CD14-positive monocyte (primary cell): ENCODE measurements at regions not wholly inside any gene's neighbourhood (a gene's known extent, or its start where the extent isn't known, plus 50 kb on each side); places are given as distances from the start of the nearest gene placed in this dataset.

ENCODE experiments used
- DNase-seq, 3 donors: peaks; one replicate each; pipeline ENCODE4 v3.0.0-alpha.2; 2011 to 2022
- H2AFZ ChIP-seq: 2 replicates; pipeline ENCODE4 v1.6.0; 2012; ENCODE audit warnings: mild to moderate bottlenecking, low read depth, low read length, inconsistent platforms; ENCODE audit not compliant: insufficient read depth, poor library complexity, severe bottlenecking
- H3K27ac ChIP-seq, 2 donors: 1 replicate in 1 of 2; 2 replicates in 1 of 2; pipeline ENCODE4 v1.5.1; 2012 to 2013; ENCODE audit warnings: low read length in 2 of 2, control low read depth in 1 of 2, inconsistent platforms in 1 of 2, low read depth in 1 of 2, mild to moderate bottlenecking in 1 of 2
- H3K27me3 ChIP-seq, 2 donors: one replicate each; pipeline versions ENCODE4 v1.6.0 to v1.6.1; 2011 to 2013; ENCODE audit warnings: low read length in 2 of 2; ENCODE audit not compliant: control insufficient read depth in 2 of 2, insufficient read depth in 2 of 2
- H3K36me3 ChIP-seq, 2 donors: replicated peaks in 1 of 2; 1 replicate in 1 of 2; 2 replicates in 1 of 2; pipeline versions ENCODE4 v1.5.1 to v1.6.1; 2012 to 2013; ENCODE audit warnings: low read length in 2 of 2, control low read depth in 1 of 2, inconsistent platforms in 1 of 2, mild to moderate bottlenecking in 1 of 2; ENCODE audit not compliant: insufficient read depth in 2 of 2, control insufficient read depth in 1 of 2
- H3K4me1 ChIP-seq, 2 donors: 1 replicate in 1 of 2; 2 replicates in 1 of 2; pipeline versions ENCODE4 v1.5.1 to v1.6.1; 2012 to 2013; ENCODE audit warnings: low read length in 2 of 2, control low read depth in 1 of 2, inconsistent platforms in 1 of 2, mild to moderate bottlenecking in 1 of 2, moderate library complexity in 1 of 2; ENCODE audit not compliant: insufficient read depth in 2 of 2, control insufficient read depth in 1 of 2
- H3K4me2 ChIP-seq: replicated peaks from 2 replicates; pipeline ENCODE3; 2012; ENCODE audit warnings: low read length, moderate library complexity, mild to moderate bottlenecking; ENCODE audit not compliant: poor library complexity, severe bottlenecking; ENCODE audit errors: extremely low read depth
- H3K4me3 ChIP-seq, 3 experiments: fragments of 200-600 bp in 1 of 3; sonication (generic) in 1 of 3; replicated peaks in 1 of 3; 1 replicate in 2 of 3; 2 replicates in 1 of 3; pipeline ENCODE4 v1.5.1; 2011 to 2013; ENCODE audit warnings: low read length in 3 of 3, mild to moderate bottlenecking in 3 of 3, control low read depth in 2 of 3, low read depth in 2 of 3, inconsistent platforms in 1 of 3, moderate library complexity in 1 of 3
- H3K79me2 ChIP-seq: 2 replicates; pipeline ENCODE4 v1.6.0; 2012; ENCODE audit warnings: mild to moderate bottlenecking, control low read depth, inconsistent platforms, low read length, moderate library complexity; ENCODE audit not compliant: insufficient read depth
- H3K9ac ChIP-seq: 2 replicates; pipeline ENCODE4 v1.6.0; 2017; ENCODE audit warnings: low read length, mild to moderate bottlenecking; ENCODE audit not compliant: insufficient read depth, poor library complexity, severe bottlenecking
- H3K9me3 ChIP-seq, 2 donors: replicated peaks in 1 of 2; 1 replicate in 1 of 2; 2 replicates in 1 of 2; pipeline versions ENCODE4 v1.5.1 to v1.6.1; 2012 to 2013; ENCODE audit warnings: low read length in 2 of 2, control low read depth in 1 of 2; ENCODE audit not compliant: control insufficient read depth in 1 of 2, insufficient read depth in 1 of 2
- H4K20me1 ChIP-seq: 2 replicates; pipeline ENCODE4 v1.6.0; 2012; ENCODE audit warnings: mild to moderate bottlenecking, low read length, control low read depth, moderate library complexity; ENCODE audit not compliant: insufficient read depth
- H3K27ac Mint-ChIP-seq, 7 donors: one replicate each; pipeline ENCODE4 v1.8.0; 2020; ENCODE audit warnings: mild to moderate bottlenecking in 7 of 7, mixed read lengths in 7 of 7, moderate library complexity in 6 of 7, inconsistent platforms in 2 of 7
- H3K27me3 Mint-ChIP-seq, 3 donors: one replicate each; pipeline ENCODE4 v1.8.0; 2021 to 2022; ENCODE audit warnings: low read depth in 3 of 3, mild to moderate bottlenecking in 3 of 3, mixed read lengths in 3 of 3, moderate library complexity in 3 of 3, inconsistent platforms in 1 of 3
- H3K36me3 Mint-ChIP-seq, 2 donors: one replicate each; pipeline ENCODE4 v1.8.0; 2020; ENCODE audit warnings: mixed read lengths in 2 of 2, inconsistent platforms in 1 of 2, mild to moderate bottlenecking in 1 of 2
- H3K4me1 Mint-ChIP-seq: one replicate; pipeline ENCODE4 v1.8.0; 2020; ENCODE audit warnings: mild to moderate bottlenecking, mixed read lengths
- H3K4me3 Mint-ChIP-seq, 2 donors: one replicate each; pipeline ENCODE4 v1.8.0; 2020; ENCODE audit warnings: mild to moderate bottlenecking in 2 of 2, mixed read lengths in 2 of 2, moderate library complexity in 1 of 2
- H3K9me3 Mint-ChIP-seq, 7 donors: one replicate each; pipeline ENCODE4 v1.8.0; 2020 to 2022; ENCODE audit warnings: mixed read lengths in 7 of 7, mild to moderate bottlenecking in 6 of 7, moderate library complexity in 6 of 7, inconsistent platforms in 2 of 7
- CTCF ChIP-seq: fragments of 200-600 bp; IDR thresholded peaks from one replicate; pipeline ENCODE4 v1.8.0; 2022; ENCODE audit warnings: antibody characterized with exemption, mild to moderate bottlenecking
- WGBS: methylation state at CpG from one replicate; pipeline ENCODE4 v1.1.5; 2013; ENCODE audit warnings: missing lambda C conversion rate; ENCODE audit not compliant: insufficient coverage; 5-methylcytosine and 5-hydroxymethylcytosine counted together
- intact Hi-C, 2 donors: fragments of 100-400 bp; cut with micrococcal nuclease; formaldehyde crosslinking; loops; one replicate each; pipeline versions ENCODE4 v1.15.0 to v1.15.1; 2023

- H3K27me3 ChIP-seq: no peaks in the 10 kb centered on the region
- peaks cover 5 to 11% of the 10 kb centered on the region in 2 donors for H3K9me3 ChIP-seq
- no peak overlapping the region for H2AFZ ChIP-seq
- no peak for DNase-seq
- Mint-ChIP-seq H3K36me3 (no peaks in the 10 kb centered on the region), H3K4me1 (peaks cover 2% of the 10 kb centered on the region), H3K9me3 (peaks cover 7 to 24% (median 12%) of the 10 kb centered on the region in 7 donors), H3K27me3 (peaks cover 0 to 2% (median 0%) of the 10 kb centered on the region in 3 donors), H3K4me3 (no peak overlapping the region), H3K27ac (no peak overlapping the region)
- no peaks in the 10 kb centered on the region for H3K36me3 ChIP-seq
- H4K20me1 ChIP-seq: no peaks in the 10 kb centered on the region
- no peaks in the 10 kb centered on the region for H3K79me2 ChIP-seq
- no peak overlapping the region for H3K4me3 ChIP-seq
- H3K27ac ChIP-seq: no peak overlapping the region
- H3K4me2 ChIP-seq: no peak overlapping the region
- no peak overlapping the region for H3K9ac ChIP-seq
- intact Hi-C loops: no loop called here
- no peaks in the 10 kb centered on the region for H3K4me1 ChIP-seq
- TF ChIP-seq CTCF: no peak
Observed at GRCh38 chr14:86641310-86641709, 1111.4 kb downstream of the FLRT2 start.

- H3K4me1 Mint-ChIP-seq: peaks cover 2% of the 10 kb centered on the region
- Histone ChIP-seq H3K4me3 (no peak overlapping the region), H3K79me2 (no peaks in the 10 kb centered on the region), H3K4me1 (no peaks in the 10 kb centered on the region), H3K9ac (no peak overlapping the region), H3K27me3 (no peaks in the 10 kb centered on the region), H3K9me3 (peaks cover 0 to 2% of the 10 kb centered on the region in 2 donors), H3K27ac (no peak overlapping the region), H4K20me1 (no peaks in the 10 kb centered on the region), H3K36me3 (no peaks in the 10 kb centered on the region), H2AFZ (no peak overlapping the region), H3K4me2 (no peak overlapping the region)
- H3K27me3 Mint-ChIP-seq: peaks cover 0 to 2% (median 0%) of the 10 kb centered on the region in 3 donors
- peaks cover 3 to 20% (median 8%) of the 10 kb centered on the region in 7 donors for H3K9me3 Mint-ChIP-seq
- intact Hi-C loops: no loop called here
- no peak for DNase-seq
- no CpG with 5 or more reads among the region's 3 CpGs for WGBS
- H3K36me3 Mint-ChIP-seq: no peaks in the 10 kb centered on the region
- no peak for TF ChIP-seq CTCF
- no peak overlapping the region for H3K4me3 Mint-ChIP-seq
- H3K27ac Mint-ChIP-seq: peak overlapping the region in 1 of 7 donors; percentile 4
Observed at GRCh38 chr14:86640288-86640687, 1110.3 kb downstream of the FLRT2 start.
